Heart left ventricle (tissue), 16 donors: ENCODE measurements at regions not wholly inside any gene's neighbourhood (a gene's known extent, or its start where the extent isn't known, plus 50 kb on each side); places are given as distances from the start of the nearest gene placed in this dataset.

Experiments
- ATAC-seq, 4 donors: fragments of 200-7000 bp; cut with Tn5 transposase; one replicate each; pipeline ENCODE4 v1.9.1; 2020 to 2022; ENCODE audit warnings: moderate library complexity in 4 of 4, mild to moderate bottlenecking in 3 of 4, moderate number of reproducible peaks in 1 of 4
- DNase-seq, 5 donors: peaks; one replicate each; pipeline ENCODE4 v3.0.0-alpha.2; 2020
- H3K27ac ChIP-seq, 12 donors: fragments of 200-600 bp; sonication (generic) in 4 of 12; one replicate each; pipeline versions ENCODE4 v1.5.0 to v1.8.0; 2016 to 2022; ENCODE audit warnings: mild to moderate bottlenecking in 2 of 12
- H3K27me3 ChIP-seq, 9 donors: fragments of 200-600 bp; sonication (generic) in 2 of 9; one replicate each; pipeline versions ENCODE4 v1.5.1 to v1.8.0; 2016 to 2022; ENCODE audit warnings: mild to moderate bottlenecking in 3 of 9
- H3K36me3 ChIP-seq, 9 donors: fragments of 200-600 bp; sonication (generic) in 2 of 9; one replicate each; pipeline versions ENCODE4 v1.5.0 to v1.8.0; 2018 to 2022; ENCODE audit warnings: mild to moderate bottlenecking in 2 of 9
- H3K4me1 ChIP-seq, 12 donors: fragments of 200-600 bp; sonication (generic) in 4 of 12; one replicate each; pipeline versions ENCODE4 v1.5.0 to v1.8.0; 2016 to 2022; ENCODE audit warnings: mild to moderate bottlenecking in 3 of 12
- H3K4me3 ChIP-seq, 12 donors: fragments of 200-600 bp; sonication (generic) in 4 of 12; one replicate each; pipeline versions ENCODE4 v1.5.0 to v1.8.0; 2017 to 2022; ENCODE audit warnings: mild to moderate bottlenecking in 9 of 12, moderate library complexity in 4 of 12
- H3K9me3 ChIP-seq, 12 donors: fragments of 200-600 bp; sonication (generic) in 4 of 12; one replicate each; pipeline versions ENCODE4 v1.5.0 to v1.8.0; 2016 to 2022; ENCODE audit warnings: mild to moderate bottlenecking in 1 of 12
- POLR2A ChIP-seq, 2 donors: fragments of 450-650 bp; IDR thresholded peaks; one replicate each; pipeline ENCODE4 v1.6.1; 2017; ENCODE audit warnings: antibody characterized with exemption in 2 of 2, mild to moderate bottlenecking in 2 of 2, moderate library complexity in 2 of 2
- WGBS, 4 donors: extraction: QIAGEN DNeasy Blood & Tissue Kit in 2 of 4; methylation state at CpG; one replicate each; pipeline versions ENCODE4 v1.1.5 to v1.1.7; 2013 to 2018; 5-methylcytosine and 5-hydroxymethylcytosine counted together
- intact Hi-C, 10 donors: fragments of 100-400 bp; cut with DNase I; formaldehyde crosslinking; loops; one replicate each; pipeline versions ENCODE4 v1.11.1 to v1.14.2; 2022
- TF ChIP-seq, protein P1 (sequence below), 12 donors: fragments of 200-600 bp; sonication (generic) in 4 of 12; IDR thresholded peaks; one replicate each; pipeline versions ENCODE4 v1.5.0 to v1.8.0; 2018 to 2022; ENCODE audit warnings: antibody characterized with exemption in 12 of 12, mild to moderate bottlenecking in 5 of 12
- donor health status: ischemic (EF 13 %, LVEDD 7.1; RV severe dilation, severe dysfunction).
- donor health status: healthy with polysubstance abuse.
- donor health status: DM: no; HTN: yes; CAD: no.
- donor health status: DM: no; HTN: no; CAD: no.
- donor health status: ischemic (EF 25% LVEDD 6.9; RV normal size, moderate dysfunction).
- donor health status: ischemic (EF 25% LVEDD 5.7; RV mildly dilated, moderate dysfunction).
- donor health status: healthy.
- donor health status: DM: yes; HTN: yes; CAD: no.
- donor health status: ischemic (EF 35%, LVEDD 5.7; RV mildly dilated, moderate dysfunction).
- donor health status: nonischemic (EF 11% LVEDD 7.7; RV severe dilation, severe dysfunction).
- donor health status: DM: yes; HTN: yes; CAD: no.
- donor health status: PGD.
- donor health status: ischemic (EF 29% LVEDD 5.4; RV normal size, mild dysfunction).
- donor health status: nonischemic (EF 23%, LVEDD 6.1; RV moderate dilation, normal function).

DNA sequence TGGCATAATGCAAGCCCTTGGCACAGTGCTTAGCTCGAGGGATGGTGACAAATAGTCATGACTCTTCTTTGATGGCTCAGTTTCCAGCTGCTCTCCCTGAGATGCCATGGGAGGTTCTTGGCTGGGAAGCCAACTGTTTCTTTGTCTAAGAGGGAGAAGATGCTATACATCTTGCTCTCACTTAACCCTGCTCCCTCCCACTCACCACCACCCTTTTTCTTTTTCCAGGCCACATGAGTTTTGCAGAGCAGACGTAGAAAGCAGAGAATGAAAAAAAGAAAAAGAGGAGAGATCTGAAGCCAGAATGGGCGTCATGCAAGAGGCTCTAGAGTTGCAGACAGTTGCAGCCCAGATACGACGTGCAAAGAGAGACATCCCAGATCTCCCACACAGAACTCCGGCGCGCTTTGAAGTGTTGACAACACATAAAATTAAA is 160.5 kb downstream of the FGF18 start:
- peaks cover 0 to 5% (median 0%) of the 10 kb centered on the region in 12 donors for H3K9me3 ChIP-seq
- no peaks in the 10 kb centered on the region for H3K27me3 ChIP-seq
- peaks cover 0 to 44% (median 25%) of the 10 kb centered on the region in 12 donors for H3K4me1 ChIP-seq
- intact Hi-C loops = loop anchor here in 6 of 10 donors (5.0 to 10.0 kb wide), 3 partner anchors 85 to 158 kb away; no protein-coding TSS in a partner anchor
- ATAC-seq (peak; percentile 76 to 82 (median 80)), DNase-seq (peak in 4 of 5 donors; percentile 49 to 73 (median 66))
- peak overlapping the region in 11 of 12 donors; percentile 31 to 83 (median 59) for H3K27ac ChIP-seq
- TF ChIP-seq, protein P1, sequence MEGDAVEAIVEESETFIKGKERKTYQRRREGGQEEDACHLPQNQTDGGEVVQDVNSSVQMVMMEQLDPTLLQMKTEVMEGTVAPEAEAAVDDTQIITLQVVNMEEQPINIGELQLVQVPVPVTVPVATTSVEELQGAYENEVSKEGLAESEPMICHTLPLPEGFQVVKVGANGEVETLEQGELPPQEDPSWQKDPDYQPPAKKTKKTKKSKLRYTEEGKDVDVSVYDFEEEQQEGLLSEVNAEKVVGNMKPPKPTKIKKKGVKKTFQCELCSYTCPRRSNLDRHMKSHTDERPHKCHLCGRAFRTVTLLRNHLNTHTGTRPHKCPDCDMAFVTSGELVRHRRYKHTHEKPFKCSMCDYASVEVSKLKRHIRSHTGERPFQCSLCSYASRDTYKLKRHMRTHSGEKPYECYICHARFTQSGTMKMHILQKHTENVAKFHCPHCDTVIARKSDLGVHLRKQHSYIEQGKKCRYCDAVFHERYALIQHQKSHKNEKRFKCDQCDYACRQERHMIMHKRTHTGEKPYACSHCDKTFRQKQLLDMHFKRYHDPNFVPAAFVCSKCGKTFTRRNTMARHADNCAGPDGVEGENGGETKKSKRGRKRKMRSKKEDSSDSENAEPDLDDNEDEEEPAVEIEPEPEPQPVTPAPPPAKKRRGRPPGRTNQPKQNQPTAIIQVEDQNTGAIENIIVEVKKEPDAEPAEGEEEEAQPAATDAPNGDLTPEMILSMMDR (IDR thresholded peaks at IDR 0.05) = no peak
- no peak for TF ChIP-seq POLR2A (IDR thresholded peaks at IDR 0.05)
- 37 to 54% (median 44%) methylated on average over 8 of the region's 8 CpGs for WGBS, 4 donors
- no peak overlapping the region for H3K4me3 ChIP-seq
- no peaks in the 10 kb centered on the region for H3K36me3 ChIP-seq

DNA sequence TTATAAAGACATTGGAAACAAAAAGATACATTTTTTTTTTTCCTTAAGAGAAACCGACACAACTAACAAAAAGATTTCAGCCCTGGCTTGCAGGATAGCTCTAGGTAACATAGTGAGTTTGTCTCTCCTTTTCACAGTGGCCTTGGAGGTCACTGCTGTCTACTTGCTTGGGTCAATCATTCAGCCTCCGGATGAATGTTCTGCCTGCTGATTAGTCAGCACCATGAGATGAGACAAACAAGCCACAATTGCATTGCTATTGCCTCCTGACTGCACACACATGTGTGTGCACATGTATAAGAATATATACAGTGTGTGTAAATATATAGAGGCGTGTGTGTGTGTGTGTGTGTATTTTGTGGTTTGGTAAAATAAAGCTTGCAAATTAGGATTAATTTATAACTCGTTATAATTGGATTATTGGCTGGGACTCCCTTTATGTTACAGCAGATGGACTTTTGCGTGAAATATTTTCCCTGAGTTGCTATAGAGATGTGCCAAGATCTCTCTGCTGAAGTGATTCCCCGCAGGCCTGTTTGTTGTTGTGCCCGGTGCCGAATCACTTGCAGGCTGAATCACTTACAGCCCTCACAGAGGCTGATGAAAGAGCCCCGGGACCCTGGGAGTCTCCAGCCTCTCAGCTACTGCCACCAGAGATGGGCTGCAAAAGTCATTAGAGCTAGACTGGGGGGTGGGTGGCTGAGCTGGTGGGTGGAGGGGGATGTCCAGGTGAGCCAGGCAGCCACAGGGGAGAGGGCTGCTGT is 161.2 kb downstream of the FGF18 start:
- no peak overlapping the region for H3K4me3 ChIP-seq

DNA sequence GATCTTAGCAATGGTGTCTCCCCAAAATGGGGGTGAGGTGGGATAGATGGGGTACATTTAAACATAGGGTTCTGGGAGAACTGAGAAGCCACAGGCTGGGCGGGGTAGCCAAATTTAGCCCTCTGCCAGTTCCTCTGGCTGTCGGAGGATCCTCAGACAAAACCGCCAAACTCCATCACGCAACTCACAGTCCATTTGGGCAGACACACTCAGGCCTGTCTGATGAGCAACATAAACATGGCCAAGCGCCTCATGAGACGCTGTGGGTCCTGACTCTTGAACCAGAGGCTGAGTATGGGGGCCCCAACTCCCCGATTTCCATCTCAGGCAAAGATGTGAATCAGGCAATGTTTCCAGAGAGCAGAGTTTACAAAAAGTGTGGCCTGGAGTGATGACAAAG is 162.3 kb downstream of the FGF18 start:
- DNase-seq = no peak
- H3K27me3 ChIP-seq = no peaks in the 10 kb centered on the region
- H3K9me3 ChIP-seq = no peaks in the 10 kb centered on the region
- 83 to 91% (median 85%) methylated on average over 7 of the region's 7 CpGs for WGBS, 4 donors
- no peak overlapping the region for H3K4me3 ChIP-seq
- peaks cover 0 to 44% (median 25%) of the 10 kb centered on the region in 12 donors for H3K4me1 ChIP-seq
- intact Hi-C loops = no loop called here
- H3K36me3 ChIP-seq = no peaks in the 10 kb centered on the region
- TF ChIP-seq, protein P1 (IDR thresholded peaks at IDR 0.05) = no peak
- TF ChIP-seq POLR2A (IDR thresholded peaks at IDR 0.05) = no peak
- H3K27ac ChIP-seq = peak overlapping the region in 1 of 12 donors; percentile 74
- ATAC-seq = no peak

More for the DNA sequence above, 161.2 kb downstream of the FGF18 start:
- Histone ChIP-seq H3K9me3 (peaks cover 0 to 4% (median 0%) of the 10 kb centered on the region in 12 donors), H3K4me1 (peaks cover 0 to 44% (median 25%) of the 10 kb centered on the region in 12 donors), H3K27ac (peak overlapping the region in 11 of 12 donors; percentile 31 to 83 (median 55)), H3K36me3 (no peaks in the 10 kb centered on the region), H3K27me3 (no peaks in the 10 kb centered on the region)
- 34 to 43% (median 39%) methylated on average over 9 of the region's 9 CpGs for WGBS, 4 donors
- intact Hi-C loops = no loop called here
- DNase-seq (no peak), ATAC-seq (peak; percentile 37 to 61 (median 50))
- TF ChIP-seq, protein P1 (IDR thresholded peaks at IDR 0.05) = no peak
- TF ChIP-seq POLR2A (IDR thresholded peaks at IDR 0.05) = no peak

DNA sequence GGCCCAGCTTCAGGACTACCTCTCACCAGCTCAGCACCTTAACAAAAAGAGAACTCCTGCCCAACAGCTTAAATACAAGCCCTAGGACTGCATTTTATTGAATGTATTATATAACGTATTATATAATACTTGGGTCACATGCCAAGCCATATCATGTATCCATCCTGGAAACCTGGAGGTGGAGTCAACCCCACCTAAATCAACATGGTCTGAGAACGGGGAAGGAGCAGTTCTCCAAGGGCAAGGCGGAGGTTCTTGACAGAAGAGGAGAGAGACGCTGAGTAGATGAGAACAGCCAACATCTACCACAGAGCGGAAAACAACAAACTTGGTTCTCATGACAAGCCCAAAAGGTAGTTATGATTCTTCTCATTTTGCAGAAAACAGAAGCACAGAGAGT is 163.4 kb downstream of the FGF18 start:
- DNase-seq (no peak), ATAC-seq (no peak)
- TF ChIP-seq POLR2A (IDR thresholded peaks at IDR 0.05) = no peak
- TF ChIP-seq, protein P1 (IDR thresholded peaks at IDR 0.05) = no peak
- WGBS, 4 donors = 90 to 97% (median 92%) methylated on average over 5 of the region's 5 CpGs
- intact Hi-C loops = no loop called here
- no peaks in the 10 kb centered on the region for H3K36me3 ChIP-seq
- H3K4me3 ChIP-seq = no peak overlapping the region
- no peaks in the 10 kb centered on the region for H3K9me3 ChIP-seq
- H3K4me1 ChIP-seq = peaks cover 0 to 39% (median 25%) of the 10 kb centered on the region in 12 donors
- no peaks in the 10 kb centered on the region for H3K27me3 ChIP-seq
- H3K27ac ChIP-seq = no peak overlapping the region
